AG04449 (cell line): ENCODE measurements at regions not wholly inside any gene's neighbourhood (a gene's known extent, or its start where the extent isn't known, plus 50 kb on each side); places are given as distances from the start of the nearest gene placed in this dataset.
A peak's percentile ranks its signal among the peaks of the same experiment; 100 is the strongest.

Experiments used
- CTCF ChIA-PET: fragments of 350-600 bp; formaldehyde crosslinking; extraction: SDS; loops from one replicate; lab custom pipeline; 2021; ENCODE audit warnings: antibody characterized with exemption; lab: Yijun Ruan, JAX
- POLR2A ChIA-PET: fragments of 400-600, 350-600 bp; formaldehyde crosslinking; extraction: SDS; loops from one replicate; lab custom pipeline; 2020; ENCODE audit warnings: antibody characterized with exemption, inconsistent platforms; lab: Yijun Ruan, JAX
- DNase-seq: peaks from one replicate; pipeline ENCODE4 v3.0.0-alpha.2; 2010; ENCODE audit warnings: low read depth, low spot score
- H3K4me3 ChIP-seq: 2 replicates; pipeline ENCODE4 v1.5.1; 2011; ENCODE audit warnings: low read depth, mild to moderate bottlenecking, control low read depth, low read length
- CTCF ChIP-seq: IDR thresholded peaks from one replicate; pipeline ENCODE4 v1.5.1; 2011; ENCODE audit warnings: mild to moderate bottlenecking, moderate library complexity, low read length, control low read depth, inconsistent platforms; ENCODE audit not compliant: insufficient read depth; ENCODE audit errors: missing control alignments

GRCh38 chr2:220353897-220354296 lies 726.5 kb downstream of the SLC4A3 start:
- peak; percentile 64 for DNase-seq
- POLR2A ChIA-PET, result no interaction called here
- TF ChIP-seq CTCF, result no peak
- CTCF ChIA-PET, result interaction anchor here (1.1 to 1.2 kb wide), 2 partner anchors 9 to 12 kb away, joined by 3 read pairs; no protein-coding TSS in a partner anchor
- H3K4me3 ChIP-seq, result no peak overlapping the region

GRCh38 chr2:220356076-220356475 lies 728.6 kb downstream of the SLC4A3 start:
- H3K4me3 ChIP-seq, result no peak overlapping the region
- TF ChIP-seq CTCF, result no peak
- CTCF ChIA-PET, result interaction anchor here (1.2 kb wide), 1 partner anchor 251 kb away, joined by 3 read pairs; no protein-coding TSS in a partner anchor
- POLR2A ChIA-PET, result no interaction called here
- no peak for DNase-seq

- TF ChIP-seq CTCF, result no peak
- DNase-seq, result peak; percentile 95
- no peak overlapping the region for H3K4me3 ChIP-seq
- CTCF ChIA-PET, result no interaction called here
- POLR2A ChIA-PET, result interaction anchor here (0.9 kb wide), 1 partner anchor 18 kb away, joined by 3 read pairs; no protein-coding TSS in a partner anchor
Observed at GRCh38 chr2:220365023-220365422, 737.6 kb downstream of the SLC4A3 start.

- ChIA-PET POLR2A (no interaction called here), CTCF (no interaction called here)
- no peak for TF ChIP-seq CTCF
- no peak for DNase-seq
- H3K4me3 ChIP-seq, result no peak overlapping the region
Observed at GRCh38 chr2:220366765-220367164, 739.3 kb downstream of the SLC4A3 start.

- no peak for DNase-seq
- ChIA-PET POLR2A (no interaction called here), CTCF (no interaction called here)
- TF ChIP-seq CTCF, result no peak
- H3K4me3 ChIP-seq, result no peak overlapping the region
Observed at GRCh38 chr2:220370764-220371163, 743.3 kb downstream of the SLC4A3 start.

- DNase-seq, result no peak
Observed at GRCh38 chr2:220371211-220371610, 743.8 kb downstream of the SLC4A3 start.

More at GRCh38 chr2:220371211-220371610, 743.8 kb downstream of the SLC4A3 start:
- ChIA-PET CTCF (no interaction called here), POLR2A (no interaction called here)
- TF ChIP-seq CTCF, result no peak
- no peak overlapping the region for H3K4me3 ChIP-seq
